ENCODE measurements at regions not wholly inside any gene's neighbourhood (a gene's known extent, or its start where the extent isn't known, plus 50 kb on each side); places are given as distances from the start of the nearest gene placed in this dataset.
A peak's percentile ranks its signal among the peaks of the same experiment; 100 is the strongest.
"Not testable (repeated sequence)": the region's sequence is repeated elsewhere in the genome, so short reads cannot be mapped to it uniquely, and the experiment has no call there.

DNA sequence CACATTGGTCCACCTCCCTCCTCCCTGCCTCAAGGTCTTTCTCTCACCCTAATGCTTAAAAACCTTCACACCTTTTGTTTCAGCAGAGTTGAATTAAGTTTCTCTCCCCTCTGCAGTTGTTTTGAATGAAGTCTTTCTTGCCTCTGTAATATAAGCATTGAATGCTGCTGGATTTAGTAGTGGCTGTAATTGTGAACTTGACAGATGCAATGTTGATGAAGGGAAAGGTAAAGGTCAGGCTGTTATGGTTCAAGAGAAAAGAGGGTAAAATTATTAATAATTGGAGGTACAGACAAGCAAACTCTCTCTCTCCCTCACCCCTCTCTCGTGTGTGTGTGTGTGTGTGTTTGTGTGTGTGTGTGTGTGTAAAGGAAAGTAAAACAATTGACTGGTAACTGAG, 509.8 kb downstream of the AMY1C start (continued):
- TF ChIP-seq, protein P1, sequence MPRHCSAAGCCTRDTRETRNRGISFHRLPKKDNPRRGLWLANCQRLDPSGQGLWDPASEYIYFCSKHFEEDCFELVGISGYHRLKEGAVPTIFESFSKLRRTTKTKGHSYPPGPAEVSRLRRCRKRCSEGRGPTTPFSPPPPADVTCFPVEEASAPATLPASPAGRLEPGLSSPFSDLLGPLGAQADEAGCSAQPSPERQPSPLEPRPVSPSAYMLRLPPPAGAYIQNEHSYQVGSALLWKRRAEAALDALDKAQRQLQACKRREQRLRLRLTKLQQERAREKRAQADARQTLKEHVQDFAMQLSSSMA (CRISPR knock-in tag; IDR thresholded peaks at IDR 0.05), result no peak
- no peak for TF ChIP-seq ZNF7 (CRISPR knock-in tag; IDR thresholded peaks at IDR 0.05)
- no peak for TF ChIP-seq KLF13 (CRISPR knock-in tag; IDR thresholded peaks at IDR 0.05)
- TF ChIP-seq, protein P2, sequence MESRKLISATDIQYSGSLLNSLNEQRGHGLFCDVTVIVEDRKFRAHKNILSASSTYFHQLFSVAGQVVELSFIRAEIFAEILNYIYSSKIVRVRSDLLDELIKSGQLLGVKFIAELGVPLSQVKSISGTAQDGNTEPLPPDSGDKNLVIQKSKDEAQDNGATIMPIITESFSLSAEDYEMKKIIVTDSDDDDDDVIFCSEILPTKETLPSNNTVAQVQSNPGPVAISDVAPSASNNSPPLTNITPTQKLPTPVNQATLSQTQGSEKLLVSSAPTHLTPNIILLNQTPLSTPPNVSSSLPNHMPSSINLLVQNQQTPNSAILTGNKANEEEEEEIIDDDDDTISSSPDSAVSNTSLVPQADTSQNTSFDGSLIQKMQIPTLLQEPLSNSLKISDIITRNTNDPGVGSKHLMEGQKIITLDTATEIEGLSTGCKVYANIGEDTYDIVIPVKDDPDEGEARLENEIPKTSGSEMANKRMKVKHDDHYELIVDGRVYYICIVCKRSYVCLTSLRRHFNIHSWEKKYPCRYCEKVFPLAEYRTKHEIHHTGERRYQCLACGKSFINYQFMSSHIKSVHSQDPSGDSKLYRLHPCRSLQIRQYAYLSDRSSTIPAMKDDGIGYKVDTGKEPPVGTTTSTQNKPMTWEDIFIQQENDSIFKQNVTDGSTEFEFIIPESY (CRISPR knock-in tag; IDR thresholded peaks at IDR 0.05), result no peak
- TF ChIP-seq, protein P3, sequence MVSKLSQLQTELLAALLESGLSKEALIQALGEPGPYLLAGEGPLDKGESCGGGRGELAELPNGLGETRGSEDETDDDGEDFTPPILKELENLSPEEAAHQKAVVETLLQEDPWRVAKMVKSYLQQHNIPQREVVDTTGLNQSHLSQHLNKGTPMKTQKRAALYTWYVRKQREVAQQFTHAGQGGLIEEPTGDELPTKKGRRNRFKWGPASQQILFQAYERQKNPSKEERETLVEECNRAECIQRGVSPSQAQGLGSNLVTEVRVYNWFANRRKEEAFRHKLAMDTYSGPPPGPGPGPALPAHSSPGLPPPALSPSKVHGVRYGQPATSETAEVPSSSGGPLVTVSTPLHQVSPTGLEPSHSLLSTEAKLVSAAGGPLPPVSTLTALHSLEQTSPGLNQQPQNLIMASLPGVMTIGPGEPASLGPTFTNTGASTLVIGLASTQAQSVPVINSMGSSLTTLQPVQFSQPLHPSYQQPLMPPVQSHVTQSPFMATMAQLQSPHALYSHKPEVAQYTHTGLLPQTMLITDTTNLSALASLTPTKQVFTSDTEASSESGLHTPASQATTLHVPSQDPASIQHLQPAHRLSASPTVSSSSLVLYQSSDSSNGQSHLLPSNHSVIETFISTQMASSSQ (IDR thresholded peaks at IDR 0.05; ENCODE audit: low read depth), result no peak
- TF ChIP-seq, protein P3 (CRISPR knock-in tag; IDR thresholded peaks at IDR 0.05; ENCODE audit: borderline replicate concordance), result no peak

DNA sequence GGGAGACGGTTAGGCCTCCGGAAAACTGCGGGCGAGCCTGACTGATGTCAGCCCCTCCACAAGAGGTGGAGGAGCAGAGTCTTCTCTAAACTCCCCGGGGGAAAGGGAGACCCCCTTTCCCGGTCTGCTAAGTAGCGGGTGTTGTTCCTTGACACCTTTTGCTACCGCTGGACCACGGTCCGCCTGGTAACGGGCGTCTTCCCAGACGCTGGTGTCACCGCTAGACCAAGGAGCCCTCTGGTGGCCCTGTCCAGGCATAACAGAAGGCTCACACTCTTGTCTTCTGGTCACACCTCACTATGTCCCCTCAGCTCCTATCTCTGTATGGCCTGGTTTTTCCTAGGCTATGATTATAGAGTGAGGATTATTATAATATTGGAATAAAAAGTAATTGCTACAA, 513.4 kb downstream of the AMY1C start:
- peak; percentile 13; the same call in 1 of the 2 replicates for TF ChIP-seq STAG1 (CRISPR knock-in tag; IDR thresholded peaks at IDR 0.05)
- H3K27me3 ChIP-seq (ENCODE audit: control insufficient read depth in 1 of 2, insufficient read depth in 2 of 2, low read length in 2 of 2); H3K27ac ChIP-seq (ENCODE audit: extremely low read length, insufficient read depth, low read length); ATAC-seq; H2AFZ ChIP-seq (ENCODE audit: low read length); BruUV-seq (replicated peaks); FAIRE-seq; DNase-seq (ENCODE audit: low spot score); H4K20me1 ChIP-seq (ENCODE audit: insufficient read depth, low read length); H3K4me3 ChIP-seq (replicated peaks in 1 of 3; ENCODE audit: insufficient read depth in 1 of 3, low read depth in 2 of 3, low read length in 3 of 3); POLR2A ChIA-PET; H3K36me3 ChIP-seq (replicated peaks in 1 of 2; ENCODE audit: control insufficient read depth in 1 of 2, insufficient read depth in 2 of 2, low read length in 2 of 2); H3K4me2 ChIP-seq (ENCODE audit: low read depth, low read length); H3K9ac ChIP-seq (ENCODE audit: insufficient read depth, low read depth, low read length); H3K79me2 ChIP-seq (ENCODE audit: insufficient read depth, low read length); CTCF ChIA-PET (ENCODE audit: low intra/inter-chr PET ratio, low total read pairs); in situ Hi-C loops (cut with HindIII; ENCODE audit: extremely low pct_ligation_motif_present, low pct_unique_long_range_greater_than_20kb); H3K4me1 ChIP-seq (ENCODE audit: insufficient read depth, low read length); H3K9me3 ChIP-seq (ENCODE audit: low read length): not testable (repeated sequence)
- 57% methylated on average over 8 of the region's 14 CpGs for WGBS (ENCODE audit: low lambda C conversion rate)
- intact Hi-C loops (cut with micrococcal nuclease; ENCODE audit: unreplicated experiment), result loop anchor here (5.0 kb wide), 1 partner anchor 476 kb away; no protein-coding TSS in a partner anchor
